GM03348 (cell line): ENCODE measurements at regions not wholly inside any gene's neighbourhood (a gene's known extent, or its start where the extent isn't known, plus 50 kb on each side); places are given as distances from the start of the nearest gene placed in this dataset.
A peak's percentile ranks its signal among the peaks of the same experiment; 100 is the strongest.
"Not testable (repeated sequence)": the region's sequence is repeated elsewhere in the genome, so short reads cannot be mapped to it uniquely, and the experiment has no call there.

Experiments used
- DNase-seq: peaks from one replicate; pipeline ENCODE4 v3.0.0; 2012; ENCODE audit warnings: low spot score

- no peak for DNase-seq
Observed at GRCh38 chrX:30008031-30008430, 207.3 kb upstream of the MAGEB2 start.

- DNase-seq = no peak
Observed at GRCh38 chrX:30010471-30010870, 204.9 kb upstream of the MAGEB2 start.

GRCh38 chrX:30015440-30015839 is 199.9 kb upstream of the MAGEB2 start:
- DNase-seq = no peak

- DNase-seq = no peak
Observed at GRCh38 chrX:30027636-30028035, 187.7 kb upstream of the MAGEB2 start.

- DNase-seq = not testable (repeated sequence)
Observed at GRCh38 chrX:30036406-30036805, 179.0 kb upstream of the MAGEB2 start.

GRCh38 chrX:30039768-30040167 is 175.6 kb upstream of the MAGEB2 start:
- peak; percentile 24 for DNase-seq

GRCh38 chrX:30060718-30061117 is 154.6 kb upstream of the MAGEB2 start:
- peak; percentile 9 for DNase-seq

- DNase-seq = peak; percentile 9
Observed at GRCh38 chrX:30065226-30065625, 150.1 kb upstream of the MAGEB2 start.

GRCh38 chrX:30067677-30068076 is 147.7 kb upstream of the MAGEB2 start:
- DNase-seq = no peak

- no peak for DNase-seq
Observed at GRCh38 chrX:30085571-30085970, 129.8 kb upstream of the MAGEB2 start.

- no peak for DNase-seq
Observed at GRCh38 chrX:30111431-30111830, 103.9 kb upstream of the MAGEB2 start.

GRCh38 chrX:30141966-30142365 is 73.4 kb upstream of the MAGEB2 start:
- peak; percentile 7 for DNase-seq

GRCh38 chrX:30144221-30144620 is 71.1 kb upstream of the MAGEB2 start:
- no peak for DNase-seq

GRCh38 chrX:30144971-30145731 is 70.2 kb upstream of the MAGEB2 start:
- no peak for DNase-seq

- no peak for DNase-seq
Observed at GRCh38 chrX:30147996-30148643, 67.2 kb upstream of the MAGEB2 start.

- not testable (repeated sequence) for DNase-seq
Observed at GRCh38 chrX:30149206-30149605, 66.2 kb upstream of the MAGEB2 start.

- DNase-seq = no peak
Observed at GRCh38 chrX:30150196-30150895, 65.0 kb upstream of the MAGEB2 start.

GRCh38 chrX:30151964-30152363 is 63.4 kb upstream of the MAGEB2 start:
- no peak for DNase-seq

GRCh38 chrX:30153175-30153880 is 62.0 kb upstream of the MAGEB2 start:
- DNase-seq = no peak

- peak; percentile 27 for DNase-seq
Observed at GRCh38 chrX:30153881-30154260, 61.5 kb upstream of the MAGEB2 start.

- no peak for DNase-seq
Observed at GRCh38 chrX:30156009-30156408, 59.4 kb upstream of the MAGEB2 start.

- DNase-seq = no peak
Observed at GRCh38 chrX:30156880-30157560, 58.3 kb upstream of the MAGEB2 start.
